KMS-11 (cell line): ENCODE measurements at regions not wholly inside any gene's neighbourhood (a gene's known extent, or its start where the extent isn't known, plus 50 kb on each side); places are given as distances from the start of the nearest gene placed in this dataset.

Experiments
- H2AFZ ChIP-seq: fragments of 200-600 bp; sonication (generic); 2 replicates; pipeline ENCODE4 v1.6.1; 2016; ENCODE audit warnings: antibody characterized with exemption, mixed run types, low read depth
- H3K27ac ChIP-seq: fragments of 200-600 bp; sonication (generic); 2 replicates; pipeline ENCODE4 v1.6.1; 2016; ENCODE audit warnings: mild to moderate bottlenecking, mixed run types
- H3K27me3 ChIP-seq: fragments of 200-600 bp; sonication (generic); 2 replicates; pipeline ENCODE4 v1.6.1; 2017; ENCODE audit warnings: mild to moderate bottlenecking, low read depth, mixed run types, moderate library complexity; ENCODE audit not compliant: insufficient read depth
- H3K36me3 ChIP-seq: fragments of 200-600 bp; sonication (generic); 2 replicates; pipeline ENCODE4 v1.6.1; 2017; ENCODE audit warnings: mild to moderate bottlenecking, mixed run types; ENCODE audit not compliant: insufficient read depth
- H3K4me1 ChIP-seq: fragments of 200-600 bp; sonication (generic); 2 replicates; pipeline ENCODE4 v1.6.1; 2016; ENCODE audit warnings: mild to moderate bottlenecking, low read depth, mixed run types; ENCODE audit not compliant: poor library complexity, severe bottlenecking
- H3K4me2 ChIP-seq: fragments of 200-600 bp; sonication (generic); 2 replicates; pipeline ENCODE4 v1.7.0; 2016; ENCODE audit warnings: mild to moderate bottlenecking, mixed run types
- H3K4me3 ChIP-seq: fragments of 200-600 bp; sonication (generic); IDR thresholded peaks from 2 replicates; pipeline ENCODE4 v1.6.1; 2017; ENCODE audit warnings: low read depth, low read length, mixed read lengths; ENCODE audit not compliant: insufficient read depth
- H3K79me2 ChIP-seq: fragments of 200-600 bp; sonication (generic); 2 replicates; pipeline ENCODE4 v1.6.1; 2016; ENCODE audit warnings: low read depth, mixed run types; ENCODE audit not compliant: insufficient read depth
- H3K9ac ChIP-seq: fragments of 200-600 bp; sonication (generic); 2 replicates; pipeline ENCODE4 v1.6.1; 2016; ENCODE audit warnings: mild to moderate bottlenecking, mixed run types
- H4K20me1 ChIP-seq: fragments of 200-600 bp; sonication (generic); 2 replicates; pipeline ENCODE4 v1.6.1; 2016; ENCODE audit warnings: mild to moderate bottlenecking, mixed run types; ENCODE audit not compliant: insufficient read depth
- CTCF ChIP-seq: fragments of 200-600 bp; sonication (generic); conservative IDR thresholded peaks from 2 replicates; pipeline ENCODE4 v1.6.1; 2017; ENCODE audit warnings: low read depth, mild to moderate bottlenecking, antibody characterized with exemption, low read length, moderate library complexity, mixed read lengths

GRCh38 chr10:6342096-6342685, 139.5 kb downstream of the PFKFB3 start:
- Histone ChIP-seq H3K4me3 (no peak overlapping the region), H3K27me3 (no peaks in the 10 kb centered on the region), H3K9ac (no peak overlapping the region)

GRCh38 chr10:6343305-6344010, 140.7 kb downstream of the PFKFB3 start:
- Histone ChIP-seq H2AFZ (no peak overlapping the region), H3K4me1 (peaks cover 25% of the 10 kb centered on the region), H3K4me3 (no peak overlapping the region), H4K20me1 (no peaks in the 10 kb centered on the region), H3K27ac (no peak overlapping the region), H3K4me2 (no peak overlapping the region), H3K9ac (no peak overlapping the region), H3K36me3 (no peaks in the 10 kb centered on the region), H3K27me3 (no peaks in the 10 kb centered on the region), H3K79me2 (no peaks in the 10 kb centered on the region)
- no peak for TF ChIP-seq CTCF

More at GRCh38 chr10:6342096-6342685, 139.5 kb downstream of the PFKFB3 start:
- peaks cover 16% of the 10 kb centered on the region for H3K4me1 ChIP-seq
- H4K20me1 ChIP-seq: no peaks in the 10 kb centered on the region
- no peak for TF ChIP-seq CTCF
- H3K27ac ChIP-seq: no peak overlapping the region
- H3K79me2 ChIP-seq: no peaks in the 10 kb centered on the region
- no peak overlapping the region for H2AFZ ChIP-seq
- H3K36me3 ChIP-seq: no peaks in the 10 kb centered on the region
- H3K4me2 ChIP-seq: no peak overlapping the region

GRCh38 chr10:6345404-6345803, 142.7 kb downstream of the PFKFB3 start:
- no peak overlapping the region for H3K4me2 ChIP-seq
- H3K36me3 ChIP-seq: no peaks in the 10 kb centered on the region
- no peaks in the 10 kb centered on the region for H3K79me2 ChIP-seq
- no peak overlapping the region for H3K27ac ChIP-seq
- no peaks in the 10 kb centered on the region for H3K27me3 ChIP-seq
- TF ChIP-seq CTCF: no peak
- no peaks in the 10 kb centered on the region for H4K20me1 ChIP-seq
- no peak overlapping the region for H3K4me3 ChIP-seq
- H2AFZ ChIP-seq: no peak overlapping the region
- peaks cover 44% of the 10 kb centered on the region for H3K4me1 ChIP-seq
- H3K9ac ChIP-seq: no peak overlapping the region

GRCh38 chr10:6346631-6347030, 143.9 kb downstream of the PFKFB3 start:
- Histone ChIP-seq H3K4me2 (peak overlapping the region; percentile 94), H3K27me3 (no peaks in the 10 kb centered on the region)

More at GRCh38 chr10:6346631-6347030, 143.9 kb downstream of the PFKFB3 start:
- TF ChIP-seq CTCF: no peak
- H4K20me1 ChIP-seq: no peaks in the 10 kb centered on the region
- peak overlapping the region; percentile 96 for H3K27ac ChIP-seq
- H3K9ac ChIP-seq: no peak overlapping the region
- H3K79me2 ChIP-seq: no peaks in the 10 kb centered on the region
- no peak overlapping the region for H3K4me3 ChIP-seq
- H3K4me1 ChIP-seq: peaks cover 49% of the 10 kb centered on the region
- peak overlapping the region; percentile 70; the same call in 1 of the 2 replicates for H2AFZ ChIP-seq
- no peaks in the 10 kb centered on the region for H3K36me3 ChIP-seq
